ENCODE measurements at regions not wholly inside any gene's neighbourhood (a gene's known extent, or its start where the extent isn't known, plus 50 kb on each side); places are given as distances from the start of the nearest gene placed in this dataset.

- no peaks in the 10 kb centered on the region for H3K9me3 Mint-ChIP-seq
- no peak overlapping the region for H3K27ac Mint-ChIP-seq
- DNase-seq (no peak), ATAC-seq (ENCODE audit: low read depth) (no peak)
- H3K4me3 Mint-ChIP-seq: no peak overlapping the region
- H3K36me3 Mint-ChIP-seq (ENCODE audit: low read depth): no peaks in the 10 kb centered on the region
- CTCF ChIA-PET: no interaction called here
- H3K4me1 Mint-ChIP-seq: no peaks in the 10 kb centered on the region
- no peak for TF ChIP-seq CTCF (IDR thresholded peaks at IDR 0.05)
- POLR2A ChIA-PET: no interaction called here
- intact Hi-C loops (cut with micrococcal nuclease): no loop called here
- H3K27me3 Mint-ChIP-seq: peaks cover 1% of the 10 kb centered on the region
These were observed 280.3 kb upstream of the KLF3 start for GRCh38 chr4:38383646-38384121.

- POLR2A ChIA-PET: interaction anchor here (0.6 kb wide), 3 partner anchors 9 to 180 kb away, joined by 3 to 5 read pairs (median 3); no protein-coding TSS in a partner anchor
- Mint-ChIP-seq H3K4me1 (no peaks in the 10 kb centered on the region), H3K9me3 (peaks cover 10% of the 10 kb centered on the region), H3K36me3 (ENCODE audit: low read depth) (no peaks in the 10 kb centered on the region), H3K4me3 (no peak overlapping the region), H3K27ac (no peak overlapping the region), H3K27me3 (peaks cover 1% of the 10 kb centered on the region)
- intact Hi-C loops (cut with micrococcal nuclease): no loop called here
- ATAC-seq (ENCODE audit: low read depth) (no peak), DNase-seq (no peak)
- TF ChIP-seq CTCF (IDR thresholded peaks at IDR 0.05): no peak
- CTCF ChIA-PET: no interaction called here
These were observed 278.6 kb upstream of the KLF3 start for GRCh38 chr4:38385093-38386004.

GRCh38 chr4:38386005-38386551 lies 277.9 kb upstream of the KLF3 start:
- POLR2A ChIA-PET: interaction anchor here (0.6 kb wide), 2 partner anchors 8 to 179 kb away, joined by 3 read pairs; no protein-coding TSS in a partner anchor
- Mint-ChIP-seq H3K27me3 (peaks cover 1% of the 10 kb centered on the region), H3K9me3 (peaks cover 14% of the 10 kb centered on the region), H3K4me1 (no peaks in the 10 kb centered on the region), H3K36me3 (ENCODE audit: low read depth) (no peaks in the 10 kb centered on the region), H3K27ac (no peak overlapping the region), H3K4me3 (no peak overlapping the region)
- no peak for ATAC-seq (ENCODE audit: low read depth)
- CTCF ChIA-PET: no interaction called here
- intact Hi-C loops (cut with micrococcal nuclease): no loop called here
- no peak for TF ChIP-seq CTCF (IDR thresholded peaks at IDR 0.05)
- DNase-seq: no peak

GRCh38 chr4:38386654-38387188 lies 277.3 kb upstream of the KLF3 start:
- Mint-ChIP-seq H3K4me3 (no peak overlapping the region), H3K36me3 (ENCODE audit: low read depth) (peaks cover 4% of the 10 kb centered on the region), H3K27ac (no peak overlapping the region), H3K4me1 (no peaks in the 10 kb centered on the region), H3K27me3 (peaks cover 1% of the 10 kb centered on the region), H3K9me3 (peaks cover 20% of the 10 kb centered on the region)
- ATAC-seq (ENCODE audit: low read depth): no peak
- TF ChIP-seq CTCF (IDR thresholded peaks at IDR 0.05): no peak
- no peak for DNase-seq
- POLR2A ChIA-PET: no interaction called here
- intact Hi-C loops (cut with micrococcal nuclease): no loop called here
- CTCF ChIA-PET: no interaction called here

GRCh38 chr4:38387348-38387747 lies 276.7 kb upstream of the KLF3 start:
- ChIA-PET POLR2A (no interaction called here), CTCF (no interaction called here)
- Mint-ChIP-seq H3K27me3 (peaks cover 1% of the 10 kb centered on the region), H3K27ac (no peak overlapping the region), H3K9me3 (peaks cover 24% of the 10 kb centered on the region), H3K4me1 (no peaks in the 10 kb centered on the region), H3K4me3 (no peak overlapping the region), H3K36me3 (ENCODE audit: low read depth) (peaks cover 6% of the 10 kb centered on the region)
- no peak for ATAC-seq (ENCODE audit: low read depth)
- intact Hi-C loops (cut with micrococcal nuclease): no loop called here
- no peak for TF ChIP-seq CTCF (IDR thresholded peaks at IDR 0.05)
- DNase-seq: no peak
